Neural progenitor cell (in vitro differentiated cells): ENCODE measurements at regions not wholly inside any gene's neighbourhood (a gene's known extent, or its start where the extent isn't known, plus 50 kb on each side); places are given as distances from the start of the nearest gene placed in this dataset.

Experiments
- DNase-seq: peaks from one replicate; pipeline ENCODE4 v3.0.0-alpha.2; 2016; ENCODE audit warnings: low spot score
- H2AFZ ChIP-seq: fragments of 200-600 bp; sonication (generic); replicated peaks from 2 replicates; pipeline ENCODE4 v1.6.1; 2016; ENCODE audit warnings: antibody characterized with exemption
- H3F3A ChIP-seq: fragments of 200-600 bp; sonication (generic); 2 replicates; pipeline ENCODE4 v1.6.1; 2016; ENCODE audit warnings: antibody characterized with exemption, low read depth
- H3K27ac ChIP-seq: fragments of 200-600 bp; sonication (generic); 2 replicates; pipeline ENCODE4 v1.5.1; 2016; ENCODE audit warnings: mild to moderate bottlenecking
- H3K27me3 ChIP-seq: fragments of 200-600 bp; sonication (generic); 2 replicates; pipeline ENCODE4 v1.6.1; 2016; ENCODE audit warnings: mild to moderate bottlenecking, moderate library complexity
- H3K36me3 ChIP-seq: fragments of 200-600 bp; sonication (generic); 2 replicates; pipeline ENCODE4 v1.5.1; 2016
- H3K4me1 ChIP-seq: fragments of 200-600 bp; sonication (generic); 2 replicates; pipeline ENCODE4 v1.6.1; 2016; ENCODE audit warnings: mixed run types
- H3K4me2 ChIP-seq: fragments of 200-600 bp; sonication (generic); 2 replicates; pipeline ENCODE4 v1.6.1; 2016
- H3K4me3 ChIP-seq: fragments of 200-600 bp; sonication (generic); 2 replicates; pipeline ENCODE4 v1.5.1; 2016
- H3K79me2 ChIP-seq: fragments of 200-600 bp; sonication (generic); 2 replicates; pipeline ENCODE4 v1.6.1; 2016; ENCODE audit warnings: low read depth
- H3K9ac ChIP-seq: fragments of 200-600 bp; sonication (generic); 2 replicates; pipeline ENCODE4 v1.6.1; 2016
- H3K9me3 ChIP-seq: fragments of 200-600 bp; sonication (generic); 2 replicates; pipeline ENCODE4 v1.5.1; 2016; ENCODE audit warnings: low read depth
- H4K20me1 ChIP-seq: fragments of 200-600 bp; sonication (generic); 2 replicates; pipeline ENCODE4 v1.6.1; 2016; ENCODE audit warnings: low read depth
- H3K27ac Mint-ChIP-seq: 3 replicates; pipeline ENCODE4 v1.8.0; 2021; ENCODE audit warnings: mixed read lengths
- H3K27me3 Mint-ChIP-seq: 2 replicates; pipeline ENCODE4 v1.8.0; 2022; ENCODE audit warnings: low read depth, mild to moderate bottlenecking, inconsistent platforms, moderate library complexity, mixed read lengths; ENCODE audit not compliant: insufficient read depth
- H3K36me3 Mint-ChIP-seq: 3 replicates; pipeline ENCODE4 v1.8.0; 2021; ENCODE audit warnings: mixed read lengths
- H3K4me1 Mint-ChIP-seq: 3 replicates; pipeline ENCODE4 v1.8.0; 2021; ENCODE audit warnings: mixed read lengths
- H3K4me3 Mint-ChIP-seq: 3 replicates; pipeline ENCODE4 v1.8.0; 2021; ENCODE audit warnings: mild to moderate bottlenecking, moderate library complexity, mixed read lengths
- H3K9me3 Mint-ChIP-seq: 3 replicates; pipeline ENCODE4 v1.8.0; 2020; ENCODE audit warnings: mixed read lengths
- EZH2 ChIP-seq: fragments of 200-600 bp; sonication (generic); IDR thresholded peaks from 2 replicates; pipeline ENCODE4 v1.6.1; 2017; ENCODE audit warnings: antibody characterized with exemption, mild to moderate bottlenecking, moderate library complexity
- EZH2phosphoT487 ChIP-seq: fragments of 200-600 bp; sonication (generic); IDR thresholded peaks from 2 replicates; pipeline ENCODE4 v1.6.1; 2017; ENCODE audit warnings: antibody characterized with exemption
- TF ChIP-seq, protein P1 (sequence below): fragments of 200-600 bp; sonication (generic); IDR thresholded peaks from 2 replicates; pipeline ENCODE4 v1.5.1; 2017; ENCODE audit warnings: antibody characterized with exemption, mild to moderate bottlenecking

DNA sequence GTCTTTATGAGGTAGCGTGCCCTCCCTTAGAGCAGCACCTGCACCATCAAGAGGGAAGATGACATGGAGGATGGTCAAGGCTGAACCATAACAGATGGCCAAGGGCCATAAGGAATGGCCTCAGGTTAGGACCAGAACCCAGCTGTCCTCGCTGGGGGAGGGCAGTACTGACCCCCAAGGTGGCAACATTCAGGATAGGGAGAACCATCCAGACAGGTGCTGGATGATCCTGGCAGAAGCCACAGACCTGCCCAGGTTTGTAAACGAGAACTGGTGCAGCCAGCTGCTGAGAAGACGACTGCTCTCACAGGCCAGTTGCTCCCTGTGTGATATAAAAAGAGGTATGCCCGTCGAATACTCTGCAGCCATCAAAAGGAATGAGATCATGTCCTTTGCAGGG lies 320.4 kb downstream of the GLRX3 start:
- Histone ChIP-seq H2AFZ (no peak overlapping the region), H4K20me1 (no peaks in the 10 kb centered on the region), H3K4me3 (no peak overlapping the region), H3K4me2 (no peak overlapping the region), H3K27ac (no peak overlapping the region), H3K9ac (no peak overlapping the region), H3F3A (no peaks in the 10 kb centered on the region), H3K79me2 (no peaks in the 10 kb centered on the region), H3K4me1 (no peaks in the 10 kb centered on the region), H3K27me3 (no peaks in the 10 kb centered on the region), H3K36me3 (no peaks in the 10 kb centered on the region), H3K9me3 (no peaks in the 10 kb centered on the region)
- no peak overlapping the region for H3K27ac Mint-ChIP-seq
- no peak for DNase-seq
- H3K4me1 Mint-ChIP-seq = peaks cover 4% of the 10 kb centered on the region
- peaks cover 5% of the 10 kb centered on the region for H3K9me3 Mint-ChIP-seq
- peaks cover 5% of the 10 kb centered on the region for H3K27me3 Mint-ChIP-seq
- H3K36me3 Mint-ChIP-seq = no peaks in the 10 kb centered on the region
- TF ChIP-seq EZH2phosphoT487 (no peak), EZH2 (no peak)
- TF ChIP-seq, protein P1, sequence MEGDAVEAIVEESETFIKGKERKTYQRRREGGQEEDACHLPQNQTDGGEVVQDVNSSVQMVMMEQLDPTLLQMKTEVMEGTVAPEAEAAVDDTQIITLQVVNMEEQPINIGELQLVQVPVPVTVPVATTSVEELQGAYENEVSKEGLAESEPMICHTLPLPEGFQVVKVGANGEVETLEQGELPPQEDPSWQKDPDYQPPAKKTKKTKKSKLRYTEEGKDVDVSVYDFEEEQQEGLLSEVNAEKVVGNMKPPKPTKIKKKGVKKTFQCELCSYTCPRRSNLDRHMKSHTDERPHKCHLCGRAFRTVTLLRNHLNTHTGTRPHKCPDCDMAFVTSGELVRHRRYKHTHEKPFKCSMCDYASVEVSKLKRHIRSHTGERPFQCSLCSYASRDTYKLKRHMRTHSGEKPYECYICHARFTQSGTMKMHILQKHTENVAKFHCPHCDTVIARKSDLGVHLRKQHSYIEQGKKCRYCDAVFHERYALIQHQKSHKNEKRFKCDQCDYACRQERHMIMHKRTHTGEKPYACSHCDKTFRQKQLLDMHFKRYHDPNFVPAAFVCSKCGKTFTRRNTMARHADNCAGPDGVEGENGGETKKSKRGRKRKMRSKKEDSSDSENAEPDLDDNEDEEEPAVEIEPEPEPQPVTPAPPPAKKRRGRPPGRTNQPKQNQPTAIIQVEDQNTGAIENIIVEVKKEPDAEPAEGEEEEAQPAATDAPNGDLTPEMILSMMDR = no peak
- H3K4me3 Mint-ChIP-seq = no peak overlapping the region

GRCh38 chr10:130458509-130458908 lies 322.3 kb downstream of the GLRX3 start:
- DNase-seq = no peak
- Mint-ChIP-seq H3K9me3 (peaks cover 5% of the 10 kb centered on the region), H3K36me3 (no peaks in the 10 kb centered on the region), H3K27ac (no peak overlapping the region), H3K4me1 (peaks cover 4% of the 10 kb centered on the region), H3K27me3 (peaks cover 5% of the 10 kb centered on the region), H3K4me3 (no peak overlapping the region)
- Histone ChIP-seq H3K9ac (no peak overlapping the region), H3K4me2 (no peak overlapping the region), H2AFZ (no peak overlapping the region), H3K9me3 (no peaks in the 10 kb centered on the region), H3F3A (no peaks in the 10 kb centered on the region), H3K4me3 (no peak overlapping the region), H3K27ac (no peak overlapping the region), H3K36me3 (no peaks in the 10 kb centered on the region), H3K4me1 (no peaks in the 10 kb centered on the region), H4K20me1 (no peaks in the 10 kb centered on the region), H3K27me3 (no peaks in the 10 kb centered on the region), H3K79me2 (no peaks in the 10 kb centered on the region)
- TF ChIP-seq EZH2phosphoT487 (no peak), EZH2 (no peak)
- TF ChIP-seq, protein P1 = no peak

- DNase-seq = no peak
Observed at GRCh38 chr10:130459011-130459410, 322.8 kb downstream of the GLRX3 start.

More at GRCh38 chr10:130459011-130459410, 322.8 kb downstream of the GLRX3 start:
- Mint-ChIP-seq H3K4me3 (no peak overlapping the region), H3K36me3 (no peaks in the 10 kb centered on the region), H3K9me3 (peaks cover 5% of the 10 kb centered on the region), H3K4me1 (peaks cover 4% of the 10 kb centered on the region), H3K27me3 (peaks cover 5% of the 10 kb centered on the region), H3K27ac (no peak overlapping the region)
- TF ChIP-seq, protein P1 = no peak
- TF ChIP-seq EZH2phosphoT487 (no peak), EZH2 (no peak)
- no peaks in the 10 kb centered on the region for H3F3A ChIP-seq
- no peaks in the 10 kb centered on the region for H3K27me3 ChIP-seq
- no peak overlapping the region for H3K9ac ChIP-seq
- no peaks in the 10 kb centered on the region for H3K79me2 ChIP-seq
- no peaks in the 10 kb centered on the region for H4K20me1 ChIP-seq
- no peaks in the 10 kb centered on the region for H3K9me3 ChIP-seq
- H3K4me2 ChIP-seq = no peak overlapping the region
- no peak overlapping the region for H3K27ac ChIP-seq
- no peaks in the 10 kb centered on the region for H3K4me1 ChIP-seq
- no peak overlapping the region for H3K4me3 ChIP-seq
- no peaks in the 10 kb centered on the region for H3K36me3 ChIP-seq
- no peak overlapping the region for H2AFZ ChIP-seq
